Suprapubic skin (tissue), 4 donors: ENCODE measurements at regions not wholly inside any gene's neighbourhood (a gene's known extent, or its start where the extent isn't known, plus 50 kb on each side); places are given as distances from the start of the nearest gene placed in this dataset.

Source experiments
- CTCF ChIP-seq, 2 donors: fragments of 200-600 bp in 1 of 2; fragments of 450-650 bp in 1 of 2; sonication (generic) in 1 of 2; IDR thresholded peaks; one replicate each; pipeline ENCODE4 v1.5.1; 2016 to 2019; ENCODE audit warnings: antibody characterized with exemption in 2 of 2, mild to moderate bottlenecking in 1 of 2, moderate library complexity in 1 of 2
- EP300 ChIP-seq: sonication (generic); formaldehyde crosslinking; IDR thresholded peaks from one replicate; pipeline ENCODE4 v1.6.1; 2017; ENCODE audit warnings: antibody characterized with exemption
- POLR2A ChIP-seq, 2 donors: fragments of 450-650 bp; IDR thresholded peaks; one replicate each; pipeline ENCODE4 v1.6.1; 2017; ENCODE audit warnings: antibody characterized with exemption in 2 of 2, mild to moderate bottlenecking in 2 of 2, moderate library complexity in 2 of 2
- POLR2AphosphoS5 ChIP-seq, 3 donors: sonication (generic); formaldehyde crosslinking; IDR thresholded peaks; one replicate each; pipeline ENCODE4 v1.6.1; 2017; ENCODE audit warnings: antibody characterized with exemption in 3 of 3

- TF ChIP-seq POLR2A (IDR thresholded peaks at IDR 0.05) = no peak
- no peak for TF ChIP-seq CTCF (IDR thresholded peaks at IDR 0.05)
- no peak for TF ChIP-seq POLR2AphosphoS5 (IDR thresholded peaks at IDR 0.05)
- TF ChIP-seq EP300 = no peak
Measured at GRCh38 chr10:130992802-130993523, 318.6 kb downstream of the TCERG1L start.
